HG02763 (cell line): ENCODE measurements at regions not wholly inside any gene's neighbourhood (a gene's known extent, or its start where the extent isn't known, plus 50 kb on each side); places are given as distances from the start of the nearest gene placed in this dataset.
"Not testable (repeated sequence)": the region's sequence is repeated elsewhere in the genome, so short reads cannot be mapped to it uniquely, and the experiment has no call there.

Experiments used
- ATAC-seq: cut with Tn5 transposase; IDR thresholded peaks from one replicate; pipeline ENCODE4 v1.9.1; 2021; ENCODE audit warnings: mild to moderate bottlenecking, moderate library complexity; ENCODE audit not compliant: unreplicated experiment

- ATAC-seq, result no peak
Measured at GRCh38 chr5:136924490-136924889, 559.1 kb upstream of the TRPC7 start.

- no peak for ATAC-seq
Measured at GRCh38 chr5:136910625-136911024, 545.3 kb upstream of the TRPC7 start.

GRCh38 chr5:136909906-136910305, 544.6 kb upstream of the TRPC7 start:
- no peak for ATAC-seq

GRCh38 chr5:136907371-136907770, 542.0 kb upstream of the TRPC7 start:
- no peak for ATAC-seq

GRCh38 chr5:136906545-136906944, 541.2 kb upstream of the TRPC7 start:
- no peak for ATAC-seq

- no peak for ATAC-seq
Measured at GRCh38 chr5:136905571-136905970, 540.2 kb upstream of the TRPC7 start.

- no peak for ATAC-seq
Measured at GRCh38 chr5:136894070-136894469, 528.7 kb upstream of the TRPC7 start.

GRCh38 chr5:136892000-136892399, 526.7 kb upstream of the TRPC7 start:
- ATAC-seq, result no peak

- no peak for ATAC-seq
Measured at GRCh38 chr5:136891175-136891972, 526.0 kb upstream of the TRPC7 start.

- ATAC-seq, result no peak
Measured at GRCh38 chr5:136890431-136891148, 525.2 kb upstream of the TRPC7 start.

- ATAC-seq, result no peak
Measured at GRCh38 chr5:136886608-136887007, 521.3 kb upstream of the TRPC7 start.

- ATAC-seq, result no peak
Measured at GRCh38 chr5:136864960-136865359, 499.6 kb upstream of the TRPC7 start.

GRCh38 chr5:136856648-136857047, 491.3 kb upstream of the TRPC7 start:
- ATAC-seq, result no peak

- no peak for ATAC-seq
Measured at GRCh38 chr5:136853971-136854370, 488.6 kb upstream of the TRPC7 start.

- ATAC-seq, result no peak
Measured at GRCh38 chr5:136840601-136841000, 475.3 kb upstream of the TRPC7 start.

GRCh38 chr5:136836093-136836492, 470.7 kb upstream of the TRPC7 start:
- no peak for ATAC-seq

GRCh38 chr5:136820848-136821247, 455.5 kb upstream of the TRPC7 start:
- no peak for ATAC-seq

- ATAC-seq, result no peak
Measured at GRCh38 chr5:136819526-136820302, 454.4 kb upstream of the TRPC7 start.

GRCh38 chr5:136816327-136816726, 451.0 kb upstream of the TRPC7 start:
- no peak for ATAC-seq

GRCh38 chr5:136814619-136815378, 449.5 kb upstream of the TRPC7 start:
- ATAC-seq, result no peak

GRCh38 chr5:136812270-136812669, 446.9 kb upstream of the TRPC7 start:
- not testable (repeated sequence) for ATAC-seq
